Erythroblast (primary cell): ENCODE measurements at regions not wholly inside any gene's neighbourhood (a gene's known extent, or its start where the extent isn't known, plus 50 kb on each side); places are given as distances from the start of the nearest gene placed in this dataset.

Experiments used
- DNase-seq, 2 experiments: peaks; one replicate each; lab custom pipeline; 2025; lab: John Stamatoyannopoulos, UW
- GATA1 ChIP-seq: IDR thresholded peaks from 2 replicates; pipeline ENCODE4 v1.6.1; 2011; ENCODE audit warnings: low read depth, mild to moderate bottlenecking, control low read depth, low read length, moderate library complexity
- POLR2A ChIP-seq: IDR thresholded peaks from 2 replicates; pipeline ENCODE4 v1.6.1; 2011; ENCODE audit warnings: mild to moderate bottlenecking, low read length

- no peak for TF ChIP-seq POLR2A
- TF ChIP-seq GATA1: no peak
- no peak for DNase-seq
These were observed 53.8 kb upstream of the FBN2 start for GRCh38 chr5:128591598-128592455.

- TF ChIP-seq GATA1: no peak
- no peak for TF ChIP-seq POLR2A
- DNase-seq: no peak
These were observed 58.0 kb upstream of the FBN2 start for GRCh38 chr5:128596071-128596470.

GRCh38 chr5:128597156-128597555, 59.1 kb upstream of the FBN2 start:
- TF ChIP-seq POLR2A: no peak
- DNase-seq: no peak

GRCh38 chr5:128613128-128613527, 75.1 kb upstream of the FBN2 start:
- no peak for DNase-seq
- no peak for TF ChIP-seq POLR2A
- no peak for TF ChIP-seq GATA1

GRCh38 chr5:128613766-128614165, 75.7 kb upstream of the FBN2 start:
- no peak for DNase-seq
- no peak for TF ChIP-seq POLR2A
- no peak for TF ChIP-seq GATA1

- no peak for TF ChIP-seq GATA1
- no peak for TF ChIP-seq POLR2A
- DNase-seq: no peak
These were observed 77.5 kb upstream of the FBN2 start for GRCh38 chr5:128615578-128615977.

- TF ChIP-seq POLR2A (no peak), GATA1 (no peak)
- no peak for DNase-seq
These were observed 88.6 kb upstream of the FBN2 start for GRCh38 chr5:128626536-128627090.

- no peak for DNase-seq
- TF ChIP-seq GATA1: no peak
- no peak for TF ChIP-seq POLR2A
These were observed 89.9 kb upstream of the FBN2 start for GRCh38 chr5:128627939-128628338.

- DNase-seq: no peak
- no peak for TF ChIP-seq POLR2A
These were observed 91.1 kb upstream of the FBN2 start for GRCh38 chr5:128629157-128629556.

GRCh38 chr5:128630121-128630520, 92.1 kb upstream of the FBN2 start:
- DNase-seq: no peak
- TF ChIP-seq POLR2A (no peak), GATA1 (no peak)

- no peak for TF ChIP-seq GATA1
- no peak for TF ChIP-seq POLR2A
- DNase-seq: no peak
These were observed 93.7 kb upstream of the FBN2 start for GRCh38 chr5:128631771-128632170.

- TF ChIP-seq GATA1: no peak
- TF ChIP-seq POLR2A: no peak
- DNase-seq: no peak
These were observed 94.2 kb upstream of the FBN2 start for GRCh38 chr5:128632264-128632663.

GRCh38 chr5:128633901-128634300, 95.9 kb upstream of the FBN2 start:
- no peak for DNase-seq
- TF ChIP-seq GATA1 (no peak), POLR2A (no peak)

GRCh38 chr5:128635379-128635778, 97.3 kb upstream of the FBN2 start:
- DNase-seq: no peak
- no peak for TF ChIP-seq GATA1
- no peak for TF ChIP-seq POLR2A

GRCh38 chr5:128636361-128636760, 98.3 kb upstream of the FBN2 start:
- TF ChIP-seq POLR2A: no peak
- no peak for TF ChIP-seq GATA1
- DNase-seq: no peak

- DNase-seq: no peak
- TF ChIP-seq GATA1: no peak
- TF ChIP-seq POLR2A: no peak
These were observed 99.0 kb upstream of the FBN2 start for GRCh38 chr5:128637031-128637430.
